ENCODE measurements at regions not wholly inside any gene's neighbourhood (a gene's known extent, or its start where the extent isn't known, plus 50 kb on each side); places are given as distances from the start of the nearest gene placed in this dataset.
"Not testable (repeated sequence)": the region's sequence is repeated elsewhere in the genome, so short reads cannot be mapped to it uniquely, and the experiment has no call there.

DNA sequence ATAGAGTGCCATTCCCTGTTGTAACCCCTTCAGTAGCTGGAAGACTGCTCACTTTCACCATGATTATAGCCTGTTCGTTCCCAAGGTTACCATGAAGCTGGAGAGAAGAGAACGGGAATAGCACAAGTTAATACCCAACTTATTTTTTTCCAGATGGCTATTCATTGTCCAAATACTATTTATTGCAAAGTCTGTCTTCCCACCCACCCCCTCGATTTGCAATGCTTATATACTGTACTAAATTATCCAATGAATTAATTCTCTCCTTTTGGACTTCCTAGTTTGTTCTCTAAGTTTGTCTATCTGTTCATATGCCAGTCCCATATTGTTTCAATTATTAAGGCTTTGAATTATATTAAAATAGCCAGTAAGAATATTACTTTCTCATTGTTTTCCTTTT lies 231.0 kb downstream of the RAB11FIP4 start:
- FAIRE-seq (no peak), DNase-seq (ENCODE audit: insufficient read length, low spot score) (no peak)
- TF ChIP-seq, protein P1, sequence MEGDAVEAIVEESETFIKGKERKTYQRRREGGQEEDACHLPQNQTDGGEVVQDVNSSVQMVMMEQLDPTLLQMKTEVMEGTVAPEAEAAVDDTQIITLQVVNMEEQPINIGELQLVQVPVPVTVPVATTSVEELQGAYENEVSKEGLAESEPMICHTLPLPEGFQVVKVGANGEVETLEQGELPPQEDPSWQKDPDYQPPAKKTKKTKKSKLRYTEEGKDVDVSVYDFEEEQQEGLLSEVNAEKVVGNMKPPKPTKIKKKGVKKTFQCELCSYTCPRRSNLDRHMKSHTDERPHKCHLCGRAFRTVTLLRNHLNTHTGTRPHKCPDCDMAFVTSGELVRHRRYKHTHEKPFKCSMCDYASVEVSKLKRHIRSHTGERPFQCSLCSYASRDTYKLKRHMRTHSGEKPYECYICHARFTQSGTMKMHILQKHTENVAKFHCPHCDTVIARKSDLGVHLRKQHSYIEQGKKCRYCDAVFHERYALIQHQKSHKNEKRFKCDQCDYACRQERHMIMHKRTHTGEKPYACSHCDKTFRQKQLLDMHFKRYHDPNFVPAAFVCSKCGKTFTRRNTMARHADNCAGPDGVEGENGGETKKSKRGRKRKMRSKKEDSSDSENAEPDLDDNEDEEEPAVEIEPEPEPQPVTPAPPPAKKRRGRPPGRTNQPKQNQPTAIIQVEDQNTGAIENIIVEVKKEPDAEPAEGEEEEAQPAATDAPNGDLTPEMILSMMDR (IDR thresholded peaks at IDR 0.05; ENCODE audit: insufficient read depth, missing control alignments): no peak

DNA sequence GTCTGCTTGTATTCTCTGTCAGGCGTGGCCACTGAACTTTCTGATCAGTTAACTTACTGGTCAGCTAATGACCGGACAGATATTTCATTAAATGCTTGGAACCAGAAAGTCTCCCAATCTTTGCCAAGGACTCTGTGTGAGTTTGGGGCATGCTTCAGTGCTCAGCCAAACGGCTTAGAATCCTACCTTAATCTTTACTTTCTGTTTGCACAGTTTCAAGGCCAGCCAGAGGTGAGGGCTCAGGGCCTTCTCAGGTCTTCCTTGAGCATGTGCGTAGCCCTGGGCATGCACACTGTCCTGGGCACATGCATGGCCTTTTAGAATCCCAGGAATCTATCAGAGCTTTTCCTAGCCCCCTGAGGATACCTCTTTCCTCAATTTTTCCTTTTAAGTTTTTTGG lies 230.1 kb downstream of the RAB11FIP4 start:
- DNase-seq (ENCODE audit: insufficient read length, low spot score) (no peak), FAIRE-seq (no peak)
- TF ChIP-seq, protein P1 (IDR thresholded peaks at IDR 0.05; ENCODE audit: insufficient read depth, missing control alignments): no peak

GRCh38 chr17:31611053-31611452 lies 219.6 kb downstream of the RAB11FIP4 start:
- DNase-seq (ENCODE audit: insufficient read length, low spot score): not testable (repeated sequence)

DNA sequence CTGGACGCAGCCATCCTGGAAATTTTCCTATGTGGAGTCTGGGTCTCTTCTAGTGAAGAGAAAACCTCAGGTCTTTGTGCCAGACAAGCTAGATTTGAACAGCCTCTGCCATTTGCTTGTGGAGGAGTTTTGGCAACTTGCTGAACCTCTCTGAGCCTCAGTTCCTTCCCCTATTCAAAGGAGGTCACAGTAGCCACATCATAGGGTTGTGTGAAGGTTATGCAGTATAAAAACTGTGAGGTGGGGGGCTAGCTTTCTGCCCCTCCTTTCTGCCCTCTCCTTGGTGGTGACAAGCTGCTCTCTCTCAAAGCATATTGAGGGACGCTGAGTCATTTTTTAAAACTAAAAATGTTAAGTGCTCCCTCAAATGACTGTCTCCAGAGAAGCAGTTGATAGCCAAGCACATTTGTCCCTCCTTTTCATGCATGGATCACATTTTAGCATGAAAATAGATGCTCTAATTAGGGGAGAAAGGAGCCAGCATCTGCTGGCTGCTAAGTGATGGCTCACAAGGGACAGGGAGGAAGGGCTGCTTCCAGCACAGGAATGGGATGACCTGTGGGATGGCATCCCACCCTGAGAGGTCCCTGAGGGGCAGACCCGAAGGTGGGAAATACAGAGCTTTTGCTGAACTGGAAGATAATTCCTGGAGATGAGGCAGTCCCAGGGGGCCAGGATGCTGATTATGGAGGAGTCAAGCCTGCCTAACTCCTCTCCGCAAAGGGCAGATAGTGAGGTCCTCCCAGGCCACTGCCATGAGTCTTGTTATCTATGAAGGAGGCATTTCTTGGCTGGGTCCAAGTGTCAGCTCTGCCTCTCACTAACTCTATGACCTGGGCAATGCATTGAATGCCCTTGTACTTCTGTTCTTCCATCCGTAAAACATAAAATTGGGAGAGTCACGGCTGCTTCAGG lies 218.8 kb downstream of the RAB11FIP4 start:
- FAIRE-seq (no peak), DNase-seq (ENCODE audit: insufficient read length, low spot score) (no peak)
- TF ChIP-seq, protein P1 (IDR thresholded peaks at IDR 0.05; ENCODE audit: insufficient read depth, missing control alignments): no peak

More at GRCh38 chr17:31611053-31611452, 219.6 kb downstream of the RAB11FIP4 start:
- FAIRE-seq: not testable (repeated sequence)

DNA sequence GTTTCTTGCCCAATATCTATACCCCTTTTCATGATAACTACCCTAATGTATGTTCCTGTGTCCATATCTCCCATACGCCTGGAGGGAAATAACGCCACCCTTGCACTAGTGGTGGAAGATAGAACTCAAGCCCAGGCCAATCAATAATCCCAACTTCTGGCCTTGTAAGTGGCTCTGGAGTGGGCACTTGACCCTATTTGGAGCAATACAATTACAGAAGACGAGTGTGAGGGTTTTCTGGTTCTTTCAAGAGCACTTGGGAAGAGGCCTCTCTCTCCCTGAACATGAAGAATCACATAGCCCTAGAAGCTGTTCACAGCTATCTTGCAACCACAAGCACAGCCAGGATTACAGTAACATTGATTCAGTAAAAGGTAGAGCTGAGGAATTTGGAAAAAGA lies 217.9 kb downstream of the RAB11FIP4 start:
- FAIRE-seq (no peak), DNase-seq (ENCODE audit: insufficient read length, low spot score) (no peak)
- TF ChIP-seq, protein P1 (IDR thresholded peaks at IDR 0.05; ENCODE audit: insufficient read depth, missing control alignments): no peak

- TF ChIP-seq, protein P1 (IDR thresholded peaks at IDR 0.05; ENCODE audit: insufficient read depth, missing control alignments): no peak
- FAIRE-seq (no peak), DNase-seq (ENCODE audit: insufficient read length, low spot score) (no peak)
Measured at GRCh38 chr17:31608659-31609254, 217.3 kb downstream of the RAB11FIP4 start.

DNA sequence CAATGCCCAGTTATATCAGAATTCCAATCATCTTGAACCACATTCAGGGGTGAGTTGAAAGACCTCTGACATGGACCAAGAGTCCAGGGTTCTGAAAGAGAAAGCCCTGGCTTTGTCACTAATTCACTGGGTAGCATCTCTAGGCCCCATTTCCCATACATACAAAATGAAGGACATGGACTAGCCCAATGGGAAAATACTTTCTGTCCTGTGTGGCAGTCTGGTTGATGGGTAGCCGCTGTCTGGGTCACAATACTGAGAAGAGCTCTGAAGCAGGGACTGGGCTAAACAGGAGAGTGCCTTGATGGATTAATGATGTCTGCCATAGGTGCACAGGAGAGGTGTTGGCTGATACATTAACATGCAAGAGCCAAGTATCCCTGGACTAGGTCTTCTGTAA lies 214.3 kb downstream of the RAB11FIP4 start:
- no peak for FAIRE-seq

More for the DNA sequence above, 214.3 kb downstream of the RAB11FIP4 start:
- TF ChIP-seq, protein P1 (IDR thresholded peaks at IDR 0.05; ENCODE audit: insufficient read depth, missing control alignments): no peak
- no peak for DNase-seq (ENCODE audit: insufficient read length, low spot score)

Measured in D721Med (cell line).